ENCODE measurements at regions not wholly inside any gene's neighbourhood (a gene's known extent, or its start where the extent isn't known, plus 50 kb on each side); places are given as distances from the start of the nearest gene placed in this dataset.
A peak's percentile ranks its signal among the peaks of the same experiment; 100 is the strongest.

GRCh38 chrX:69314436-69315348 is 149.4 kb upstream of the PJA1 start:
- H3K27me3 ChIP-seq (ENCODE audit: control insufficient read depth in 3 of 3, insufficient read depth in 3 of 3, low read length in 2 of 3), result peaks cover 0 to 7% (median 4%) of the 10 kb centered on the region in 3 donors
- H3K27ac ChIP-seq (ENCODE audit: low read depth in 1 of 2, low read length in 1 of 2), result no peak overlapping the region
- TF ChIP-seq, protein P1, sequence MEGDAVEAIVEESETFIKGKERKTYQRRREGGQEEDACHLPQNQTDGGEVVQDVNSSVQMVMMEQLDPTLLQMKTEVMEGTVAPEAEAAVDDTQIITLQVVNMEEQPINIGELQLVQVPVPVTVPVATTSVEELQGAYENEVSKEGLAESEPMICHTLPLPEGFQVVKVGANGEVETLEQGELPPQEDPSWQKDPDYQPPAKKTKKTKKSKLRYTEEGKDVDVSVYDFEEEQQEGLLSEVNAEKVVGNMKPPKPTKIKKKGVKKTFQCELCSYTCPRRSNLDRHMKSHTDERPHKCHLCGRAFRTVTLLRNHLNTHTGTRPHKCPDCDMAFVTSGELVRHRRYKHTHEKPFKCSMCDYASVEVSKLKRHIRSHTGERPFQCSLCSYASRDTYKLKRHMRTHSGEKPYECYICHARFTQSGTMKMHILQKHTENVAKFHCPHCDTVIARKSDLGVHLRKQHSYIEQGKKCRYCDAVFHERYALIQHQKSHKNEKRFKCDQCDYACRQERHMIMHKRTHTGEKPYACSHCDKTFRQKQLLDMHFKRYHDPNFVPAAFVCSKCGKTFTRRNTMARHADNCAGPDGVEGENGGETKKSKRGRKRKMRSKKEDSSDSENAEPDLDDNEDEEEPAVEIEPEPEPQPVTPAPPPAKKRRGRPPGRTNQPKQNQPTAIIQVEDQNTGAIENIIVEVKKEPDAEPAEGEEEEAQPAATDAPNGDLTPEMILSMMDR (IDR thresholded peaks at IDR 0.05; ENCODE audit: control extremely low read depth, extremely low read depth), result no peak
- no peak for ATAC-seq (ENCODE audit: insufficient read depth, low FRiP score)
- no peaks in the 10 kb centered on the region for H3K36me3 ChIP-seq (ENCODE audit: control insufficient read depth in 4 of 4, insufficient read depth in 4 of 4, low read length in 4 of 4)
- H3K9ac ChIP-seq (ENCODE audit: insufficient read depth in 1 of 2, low read length in 2 of 2), result no peak overlapping the region
- 46 to 57% methylated on average over 20 of the region's 20 CpGs for WGBS, 2 donors
- H3K9me3 ChIP-seq (ENCODE audit: control insufficient read depth in 4 of 4, insufficient read depth in 3 of 4, low read length in 3 of 4), result no peaks in the 10 kb centered on the region
- H3K4me1 ChIP-seq (ENCODE audit: control insufficient read depth in 5 of 5, insufficient read depth in 5 of 5, low read length in 5 of 5), result peaks cover 0 to 56% (median 11%) of the 10 kb centered on the region in 5 donors
- DNase-seq, result peak; percentile 95 to 97 (median 96)
- H3K4me3 ChIP-seq, result no peak overlapping the region

GRCh38 chrX:69313617-69314290 is 148.5 kb upstream of the PJA1 start:
- Histone ChIP-seq H3K4me3 (no peak overlapping the region), H3K9ac (ENCODE audit: insufficient read depth in 1 of 2, low read length in 2 of 2) (no peak overlapping the region), H3K27ac (ENCODE audit: low read depth in 1 of 2, low read length in 1 of 2) (no peak overlapping the region), H3K36me3 (ENCODE audit: control insufficient read depth in 4 of 4, insufficient read depth in 4 of 4, low read length in 4 of 4) (no peaks in the 10 kb centered on the region), H3K4me1 (ENCODE audit: control insufficient read depth in 5 of 5, insufficient read depth in 5 of 5, low read length in 5 of 5) (peaks cover 0 to 49% (median 11%) of the 10 kb centered on the region in 5 donors), H3K9me3 (ENCODE audit: control insufficient read depth in 4 of 4, insufficient read depth in 3 of 4, low read length in 3 of 4) (no peaks in the 10 kb centered on the region), H3K27me3 (ENCODE audit: control insufficient read depth in 3 of 3, insufficient read depth in 3 of 3, low read length in 2 of 3) (peaks cover 0 to 7% (median 4%) of the 10 kb centered on the region in 3 donors)
- 30 to 57% methylated on average over 3 to 6 of the region's 6 CpGs for WGBS, 2 donors
- TF ChIP-seq, protein P1 (IDR thresholded peaks at IDR 0.05; ENCODE audit: control extremely low read depth, extremely low read depth), result no peak
- DNase-seq (peak in 2 of 3 donors; percentile 30 to 47), ATAC-seq (ENCODE audit: insufficient read depth, low FRiP score) (no peak)

DNA sequence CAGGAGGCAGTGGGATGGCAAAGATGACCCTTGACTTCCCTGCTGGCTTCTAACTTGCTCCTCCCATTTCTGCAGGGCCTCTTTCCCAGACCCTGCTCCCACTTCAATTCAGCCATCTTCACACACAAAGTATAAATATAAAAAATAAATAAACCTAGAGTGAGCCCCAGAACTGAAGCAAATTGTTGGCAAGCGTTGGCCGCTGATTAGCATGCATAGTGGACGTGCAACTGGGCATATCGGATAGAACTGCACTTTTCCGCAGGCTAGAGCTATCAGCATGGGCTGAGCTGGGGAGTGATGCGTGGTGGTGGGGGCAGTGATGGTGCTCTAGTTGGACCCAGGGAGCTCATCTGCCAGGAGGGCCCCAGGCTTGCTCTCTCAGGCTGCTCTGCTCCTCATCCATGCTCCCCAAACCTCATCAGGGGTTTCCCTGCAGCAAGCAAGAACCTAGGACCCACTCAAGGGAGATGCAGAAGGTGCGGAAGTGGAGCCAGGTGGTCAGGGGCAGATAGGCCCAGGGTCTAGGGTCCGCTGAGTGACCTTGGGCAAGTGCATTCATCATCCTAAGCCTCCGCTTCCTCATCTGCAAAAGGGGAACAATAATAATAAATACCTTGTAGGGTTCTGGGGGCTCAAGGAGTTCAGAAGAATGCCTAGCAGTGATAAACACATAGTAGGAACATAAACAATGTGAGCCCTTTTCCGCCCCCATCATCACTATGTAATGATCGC is 146.8 kb upstream of the PJA1 start:
- TF ChIP-seq, protein P1 (IDR thresholded peaks at IDR 0.05; ENCODE audit: control extremely low read depth, extremely low read depth), result no peak
- ATAC-seq (ENCODE audit: insufficient read depth, low FRiP score) (no peak), DNase-seq (peak; percentile 54 to 75 (median 67))
- no peak overlapping the region for H3K9ac ChIP-seq (ENCODE audit: insufficient read depth in 1 of 2, low read length in 2 of 2)
- no peak overlapping the region for H3K27ac ChIP-seq (ENCODE audit: low read depth in 1 of 2, low read length in 1 of 2)
- peaks cover 0 to 7% (median 0%) of the 10 kb centered on the region in 3 donors for H3K27me3 ChIP-seq (ENCODE audit: control insufficient read depth in 3 of 3, insufficient read depth in 3 of 3, low read length in 2 of 3)
- WGBS, 2 donors, result 82 to 92% methylated on average over 11 of the region's 11 CpGs
- no peaks in the 10 kb centered on the region for H3K9me3 ChIP-seq (ENCODE audit: control insufficient read depth in 4 of 4, insufficient read depth in 3 of 4, low read length in 3 of 4)
- H3K4me1 ChIP-seq (ENCODE audit: control insufficient read depth in 5 of 5, insufficient read depth in 5 of 5, low read length in 5 of 5), result peaks cover 0 to 37% (median 8%) of the 10 kb centered on the region in 5 donors
- no peak overlapping the region for H3K4me3 ChIP-seq
- H3K36me3 ChIP-seq (ENCODE audit: control insufficient read depth in 4 of 4, insufficient read depth in 4 of 4, low read length in 4 of 4), result no peaks in the 10 kb centered on the region

All from lung (tissue), 11 donors.